OCI-LY3 (cell line): ENCODE measurements at regions not wholly inside any gene's neighbourhood (a gene's known extent, or its start where the extent isn't known, plus 50 kb on each side); places are given as distances from the start of the nearest gene placed in this dataset.

Experiments
- H2AFZ ChIP-seq: fragments of 200-600, 300-600 bp; shearing (Covaris generic); 2 replicates; pipeline ENCODE4 v1.6.0; 2014; ENCODE audit warnings: antibody characterized with exemption, low read depth, low read length
- H3K27ac ChIP-seq: fragments of 200-600, 300-600 bp; sonication (generic); 2 replicates; pipeline ENCODE4 v1.5.1; 2014; ENCODE audit warnings: mild to moderate bottlenecking, low read length, moderate library complexity, mixed read lengths
- H3K27me3 ChIP-seq: fragments of 200-600, 300-600 bp; sonication (generic); 2 replicates; pipeline ENCODE4 v1.6.1; 2014; ENCODE audit warnings: low read depth, low read length, mixed read lengths
- H3K36me3 ChIP-seq: fragments of 200-600, 300-600 bp; sonication (generic); replicated peaks from 2 replicates; pipeline ENCODE3; 2014; ENCODE audit warnings: low read depth, low read length, mixed read lengths
- H3K4me1 ChIP-seq: fragments of 300-600, 200-600 bp; sonication (generic); 2 replicates; pipeline ENCODE4 v1.6.1; 2014; ENCODE audit warnings: low read length, mixed read lengths
- H3K4me2 ChIP-seq: fragments of 200-600, 300-600 bp; sonication (generic); 2 replicates; pipeline ENCODE4 v1.6.1; 2014; ENCODE audit warnings: low read length, mixed read lengths
- H3K4me3 ChIP-seq: fragments of 300-600, 200-600 bp; sonication (generic); 2 replicates; pipeline ENCODE4 v1.5.1; 2014; ENCODE audit warnings: antibody characterized with exemption, mild to moderate bottlenecking, low read length, moderate library complexity
- H3K79me2 ChIP-seq: fragments of 300-600, 200-600 bp; shearing (Covaris generic); 2 replicates; pipeline ENCODE4 v1.6.1; 2014; ENCODE audit warnings: mild to moderate bottlenecking, low read length, mixed read lengths
- H3K9ac ChIP-seq: fragments of 300-600, 200-600 bp; shearing (Covaris generic); 2 replicates; pipeline ENCODE4 v1.6.0; 2014; ENCODE audit warnings: mild to moderate bottlenecking, low read length, moderate library complexity
- H3K9me3 ChIP-seq: fragments of 200-600, 300-600 bp; shearing (Covaris generic); 2 replicates; pipeline ENCODE4 v1.6.1; 2014; ENCODE audit warnings: low read length, mixed read lengths; ENCODE audit not compliant: insufficient read depth
- H4K20me1 ChIP-seq: fragments of 200-600, 300-600 bp; sonication (generic); 2 replicates; pipeline ENCODE4 v1.6.1; 2016; ENCODE audit warnings: low read length, mixed read lengths; ENCODE audit not compliant: insufficient read depth
- CTCF ChIP-seq: fragments of 200-600, 300-600 bp; sonication (generic); IDR thresholded peaks from 2 replicates; pipeline ENCODE4 v1.5.1; 2014; ENCODE audit warnings: antibody characterized with exemption, low read length, low read depth
- EZH2phosphoT487 ChIP-seq: fragments of 200-600 bp; shearing (Covaris generic); IDR thresholded peaks from 2 replicates; pipeline ENCODE4 v1.6.1; 2018; ENCODE audit warnings: antibody characterized with exemption, mixed run types, low read depth

GRCh38 chr7:113550966-113551365 is 367.8 kb downstream of the PPP1R3A start:
- no peak overlapping the region for H3K9ac ChIP-seq
- H3K27ac ChIP-seq = no peak overlapping the region
- H3K9me3 ChIP-seq = no peaks in the 10 kb centered on the region
- no peaks in the 10 kb centered on the region for H3K4me1 ChIP-seq
- H3K27me3 ChIP-seq = no peaks in the 10 kb centered on the region
- no peaks in the 10 kb centered on the region for H3K36me3 ChIP-seq
- no peak overlapping the region for H2AFZ ChIP-seq
- H3K79me2 ChIP-seq = no peaks in the 10 kb centered on the region
- H3K4me2 ChIP-seq = no peak overlapping the region
- H3K4me3 ChIP-seq = no peak overlapping the region
- TF ChIP-seq CTCF = no peak
- TF ChIP-seq EZH2phosphoT487 = no peak
- H4K20me1 ChIP-seq = no peaks in the 10 kb centered on the region

- Histone ChIP-seq H2AFZ (no peak overlapping the region), H3K79me2 (no peaks in the 10 kb centered on the region), H3K9me3 (no peaks in the 10 kb centered on the region), H3K36me3 (no peaks in the 10 kb centered on the region), H3K27me3 (no peaks in the 10 kb centered on the region), H3K4me1 (no peaks in the 10 kb centered on the region), H4K20me1 (no peaks in the 10 kb centered on the region), H3K27ac (no peak overlapping the region), H3K4me2 (no peak overlapping the region), H3K4me3 (no peak overlapping the region), H3K9ac (no peak overlapping the region)
- TF ChIP-seq CTCF = no peak
- TF ChIP-seq EZH2phosphoT487 = no peak
These were observed 370.2 kb downstream of the PPP1R3A start for GRCh38 chr7:113548561-113548960.

- TF ChIP-seq CTCF = no peak
- TF ChIP-seq EZH2phosphoT487 = no peak
- Histone ChIP-seq H3K4me3 (no peak overlapping the region), H2AFZ (no peak overlapping the region), H3K27me3 (no peaks in the 10 kb centered on the region), H4K20me1 (no peaks in the 10 kb centered on the region), H3K27ac (no peak overlapping the region), H3K79me2 (no peaks in the 10 kb centered on the region), H3K9me3 (no peaks in the 10 kb centered on the region), H3K4me1 (no peaks in the 10 kb centered on the region), H3K4me2 (no peak overlapping the region), H3K36me3 (no peaks in the 10 kb centered on the region), H3K9ac (no peak overlapping the region)
These were observed 370.7 kb downstream of the PPP1R3A start for GRCh38 chr7:113548137-113548536.

GRCh38 chr7:113521468-113521867 is 397.3 kb downstream of the PPP1R3A start:
- Histone ChIP-seq H4K20me1 (no peaks in the 10 kb centered on the region), H3K4me1 (peaks cover 4% of the 10 kb centered on the region; the same call in 1 of the 2 replicates), H3K9ac (no peak overlapping the region), H3K27ac (no peak overlapping the region), H3K4me2 (no peak overlapping the region), H3K9me3 (no peaks in the 10 kb centered on the region), H3K36me3 (no peaks in the 10 kb centered on the region), H3K79me2 (no peaks in the 10 kb centered on the region), H3K27me3 (no peaks in the 10 kb centered on the region), H3K4me3 (no peak overlapping the region), H2AFZ (no peak overlapping the region)
- no peak for TF ChIP-seq EZH2phosphoT487
- TF ChIP-seq CTCF = no peak
